Esophagus muscularis mucosa (tissue), 3 donors: ENCODE measurements at regions not wholly inside any gene's neighbourhood (a gene's known extent, or its start where the extent isn't known, plus 50 kb on each side); places are given as distances from the start of the nearest gene placed in this dataset.

Experiments used
- POLR2A ChIP-seq: fragments of 450-650 bp; IDR thresholded peaks from one replicate; pipeline ENCODE4 v1.6.1; 2017; ENCODE audit warnings: antibody characterized with exemption, moderate library complexity, mild to moderate bottlenecking, low read depth
- TF ChIP-seq, protein P1 (sequence below), 3 experiments: fragments of 200-600 bp in 2 of 3; fragments of 450-650 bp in 1 of 3; sonication (generic) in 2 of 3; IDR thresholded peaks; one replicate each; pipeline ENCODE4 v1.5.1; 2017 to 2019; ENCODE audit warnings: antibody characterized with exemption in 3 of 3, mild to moderate bottlenecking in 2 of 3, moderate library complexity in 1 of 3

DNA sequence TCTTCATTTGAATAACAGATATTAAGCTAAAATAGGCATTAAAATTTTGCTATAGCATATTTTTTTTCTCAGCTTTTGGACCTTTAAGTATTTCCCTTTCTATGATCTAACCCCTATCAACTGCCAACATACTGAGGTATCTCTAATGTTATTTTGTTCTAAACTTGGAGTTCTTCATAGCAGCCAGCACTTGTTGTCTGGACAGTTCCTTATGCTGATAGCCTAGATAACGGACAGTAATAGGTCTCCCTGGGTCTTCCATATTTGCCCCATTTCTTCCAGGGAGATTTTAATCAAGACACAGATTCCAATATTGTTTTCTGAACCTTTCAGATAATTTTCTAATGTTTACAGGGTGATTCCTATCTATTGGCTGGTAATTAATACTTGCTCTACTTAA, 475.8 kb upstream of the MAP2 start:
- TF ChIP-seq, protein P1, sequence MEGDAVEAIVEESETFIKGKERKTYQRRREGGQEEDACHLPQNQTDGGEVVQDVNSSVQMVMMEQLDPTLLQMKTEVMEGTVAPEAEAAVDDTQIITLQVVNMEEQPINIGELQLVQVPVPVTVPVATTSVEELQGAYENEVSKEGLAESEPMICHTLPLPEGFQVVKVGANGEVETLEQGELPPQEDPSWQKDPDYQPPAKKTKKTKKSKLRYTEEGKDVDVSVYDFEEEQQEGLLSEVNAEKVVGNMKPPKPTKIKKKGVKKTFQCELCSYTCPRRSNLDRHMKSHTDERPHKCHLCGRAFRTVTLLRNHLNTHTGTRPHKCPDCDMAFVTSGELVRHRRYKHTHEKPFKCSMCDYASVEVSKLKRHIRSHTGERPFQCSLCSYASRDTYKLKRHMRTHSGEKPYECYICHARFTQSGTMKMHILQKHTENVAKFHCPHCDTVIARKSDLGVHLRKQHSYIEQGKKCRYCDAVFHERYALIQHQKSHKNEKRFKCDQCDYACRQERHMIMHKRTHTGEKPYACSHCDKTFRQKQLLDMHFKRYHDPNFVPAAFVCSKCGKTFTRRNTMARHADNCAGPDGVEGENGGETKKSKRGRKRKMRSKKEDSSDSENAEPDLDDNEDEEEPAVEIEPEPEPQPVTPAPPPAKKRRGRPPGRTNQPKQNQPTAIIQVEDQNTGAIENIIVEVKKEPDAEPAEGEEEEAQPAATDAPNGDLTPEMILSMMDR (IDR thresholded peaks at IDR 0.05): no peak
- no peak for TF ChIP-seq POLR2A
